Astrocyte of the hippocampus (primary cell): ENCODE measurements at regions not wholly inside any gene's neighbourhood (a gene's known extent, or its start where the extent isn't known, plus 50 kb on each side); places are given as distances from the start of the nearest gene placed in this dataset.
"Not testable (repeated sequence)": the region's sequence is repeated elsewhere in the genome, so short reads cannot be mapped to it uniquely, and the experiment has no call there.

Source experiments
- DNase-seq: peaks from one replicate; pipeline ENCODE4 v3.0.0; 2011; ENCODE audit warnings: low read depth, low spot score

- DNase-seq: no peak
Observed at GRCh38 chr22:22058633-22059290, 76.2 kb upstream of the TOP3B start.

- DNase-seq: no peak
Observed at GRCh38 chr22:22057617-22058378, 75.2 kb upstream of the TOP3B start.

GRCh38 chr22:22056809-22057594 lies 74.4 kb upstream of the TOP3B start:
- not testable (repeated sequence) for DNase-seq

- not testable (repeated sequence) for DNase-seq
Observed at GRCh38 chr22:22052548-22053139, 70.1 kb upstream of the TOP3B start.

- DNase-seq: not testable (repeated sequence)
Observed at GRCh38 chr22:22051032-22051431, 68.4 kb upstream of the TOP3B start.

- no peak for DNase-seq
Observed at GRCh38 chr22:22050141-22050775, 67.7 kb upstream of the TOP3B start.

- DNase-seq: no peak
Observed at GRCh38 chr22:22049684-22050083, 67.1 kb upstream of the TOP3B start.

- DNase-seq: no peak
Observed at GRCh38 chr22:22048981-22049531, 66.5 kb upstream of the TOP3B start.

- DNase-seq: no peak
Observed at GRCh38 chr22:22048318-22048942, 65.8 kb upstream of the TOP3B start.

GRCh38 chr22:22047776-22048175 lies 65.2 kb upstream of the TOP3B start:
- no peak for DNase-seq

GRCh38 chr22:22047266-22047665 lies 64.7 kb upstream of the TOP3B start:
- no peak for DNase-seq

GRCh38 chr22:22046370-22046769 lies 63.8 kb upstream of the TOP3B start:
- DNase-seq: no peak

GRCh38 chr22:22045571-22046335 lies 63.2 kb upstream of the TOP3B start:
- DNase-seq: no peak

GRCh38 chr22:22044153-22044552 lies 61.6 kb upstream of the TOP3B start:
- DNase-seq: no peak

GRCh38 chr22:22043296-22044078 lies 60.9 kb upstream of the TOP3B start:
- no peak for DNase-seq

GRCh38 chr22:22042599-22043295 lies 60.2 kb upstream of the TOP3B start:
- no peak for DNase-seq

GRCh38 chr22:22042009-22042408 lies 59.4 kb upstream of the TOP3B start:
- no peak for DNase-seq

GRCh38 chr22:22040908-22041307 lies 58.3 kb upstream of the TOP3B start:
- no peak for DNase-seq

GRCh38 chr22:22040472-22040871 lies 57.9 kb upstream of the TOP3B start:
- DNase-seq: no peak
